GM21619 (cell line): ENCODE measurements at regions not wholly inside any gene's neighbourhood (a gene's known extent, or its start where the extent isn't known, plus 50 kb on each side); places are given as distances from the start of the nearest gene placed in this dataset.

Source experiments
- ATAC-seq: cut with Tn5 transposase; IDR thresholded peaks from one replicate; pipeline ENCODE4 v1.9.1; 2021; ENCODE audit not compliant: unreplicated experiment

GRCh38 chr13:73286942-73287620, 228.3 kb downstream of the KLF5 start:
- ATAC-seq: no peak

- ATAC-seq: no peak
Measured at GRCh38 chr13:73286177-73286576, 227.4 kb downstream of the KLF5 start.

GRCh38 chr13:73284081-73284874, 225.5 kb downstream of the KLF5 start:
- no peak for ATAC-seq

GRCh38 chr13:73283636-73284035, 224.8 kb downstream of the KLF5 start:
- no peak for ATAC-seq

GRCh38 chr13:73281746-73282145, 222.9 kb downstream of the KLF5 start:
- no peak for ATAC-seq

- ATAC-seq: peak; percentile 64
Measured at GRCh38 chr13:73278186-73278585, 219.4 kb downstream of the KLF5 start.

- no peak for ATAC-seq
Measured at GRCh38 chr13:73275163-73275562, 216.4 kb downstream of the KLF5 start.

GRCh38 chr13:73274147-73274546, 215.3 kb downstream of the KLF5 start:
- ATAC-seq: no peak

GRCh38 chr13:73273745-73274144, 214.9 kb downstream of the KLF5 start:
- no peak for ATAC-seq

GRCh38 chr13:73273276-73273675, 214.5 kb downstream of the KLF5 start:
- no peak for ATAC-seq

- ATAC-seq: no peak
Measured at GRCh38 chr13:73272831-73273230, 214.0 kb downstream of the KLF5 start.

- no peak for ATAC-seq
Measured at GRCh38 chr13:73268306-73268705, 209.5 kb downstream of the KLF5 start.

GRCh38 chr13:73266640-73267180, 207.9 kb downstream of the KLF5 start:
- ATAC-seq: no peak

- no peak for ATAC-seq
Measured at GRCh38 chr13:73262862-73263627, 204.2 kb downstream of the KLF5 start.

- no peak for ATAC-seq
Measured at GRCh38 chr13:73261739-73262216, 203.0 kb downstream of the KLF5 start.

- no peak for ATAC-seq
Measured at GRCh38 chr13:73259061-73260017, 200.5 kb downstream of the KLF5 start.

- no peak for ATAC-seq
Measured at GRCh38 chr13:73258406-73258805, 199.6 kb downstream of the KLF5 start.

GRCh38 chr13:73254827-73255226, 196.0 kb downstream of the KLF5 start:
- ATAC-seq: no peak

GRCh38 chr13:73251626-73252265, 192.9 kb downstream of the KLF5 start:
- ATAC-seq: no peak

- no peak for ATAC-seq
Measured at GRCh38 chr13:73250061-73250460, 191.3 kb downstream of the KLF5 start.
